GM23338 (cell line): ENCODE measurements at regions not wholly inside any gene's neighbourhood (a gene's known extent, or its start where the extent isn't known, plus 50 kb on each side); places are given as distances from the start of the nearest gene placed in this dataset.

Experiments
- ATAC-seq: fragments of 200-7000 bp; cut with Tn5 transposase; 3 replicates; pipeline ENCODE4 v1.9.1; 2020
- DNase-seq: peaks from one replicate; pipeline ENCODE4 v3.0.0-alpha.2; 2015; ENCODE audit warnings: low spot score
- H2AFZ ChIP-seq: fragments of 200-600 bp; sonication (generic); 2 replicates; pipeline ENCODE4 v1.8.0; 2016; ENCODE audit warnings: antibody characterized with exemption, mild to moderate bottlenecking, moderate library complexity
- H3F3A ChIP-seq: fragments of 200-600 bp; sonication (generic); replicated peaks from 2 replicates; pipeline ENCODE4 v1.8.0; 2017; ENCODE audit warnings: antibody characterized with exemption, mixed run types, low read depth
- H3K27ac ChIP-seq: fragments of 200-600 bp; sonication (generic); 2 replicates; pipeline ENCODE4 v1.6.1; 2016; ENCODE audit warnings: low read depth
- H3K27me3 ChIP-seq: fragments of 200-600 bp; sonication (generic); 2 replicates; pipeline ENCODE4 v1.8.0; 2016; ENCODE audit warnings: mild to moderate bottlenecking, mixed run types, moderate library complexity; ENCODE audit not compliant: insufficient read depth
- H3K36me3 ChIP-seq: fragments of 200-600 bp; sonication (generic); 2 replicates; pipeline ENCODE4 v1.8.0; 2016; ENCODE audit warnings: mild to moderate bottlenecking; ENCODE audit not compliant: insufficient read depth
- H3K4me1 ChIP-seq: fragments of 200-600 bp; sonication (generic); 2 replicates; pipeline ENCODE4 v1.8.0; 2016; ENCODE audit warnings: mild to moderate bottlenecking, moderate library complexity; ENCODE audit not compliant: insufficient read depth
- H3K4me2 ChIP-seq: fragments of 200-600 bp; sonication (generic); 2 replicates; pipeline ENCODE4 v1.7.1; 2017; ENCODE audit warnings: mixed run types
- H3K4me3 ChIP-seq: fragments of 200-600 bp; sonication (generic); 2 replicates; pipeline ENCODE4 v1.6.1; 2016; ENCODE audit warnings: mixed run types
- H3K79me2 ChIP-seq: fragments of 200-600 bp; sonication (generic); replicated peaks from 2 replicates; pipeline ENCODE4 v1.8.0; 2017; ENCODE audit warnings: mild to moderate bottlenecking; ENCODE audit not compliant: insufficient read depth
- H3K9me2 ChIP-seq: fragments of 200-600 bp; sonication (generic); 2 replicates; pipeline ENCODE4 v1.8.0; 2017; ENCODE audit not compliant: insufficient read depth
- H4K20me1 ChIP-seq: fragments of 200-600 bp; sonication (generic); replicated peaks from 2 replicates; pipeline ENCODE4 v1.8.0; 2017; ENCODE audit warnings: mild to moderate bottlenecking; ENCODE audit not compliant: insufficient read depth
- H3K27ac Mint-ChIP-seq: 2 replicates; pipeline ENCODE4 v1.8.0; 2020; ENCODE audit warnings: inconsistent platforms, mild to moderate bottlenecking, moderate library complexity, mixed read lengths
- H3K27me3 Mint-ChIP-seq: 3 replicates; pipeline ENCODE4 v1.8.0; 2022; ENCODE audit warnings: low read depth, mild to moderate bottlenecking, moderate library complexity, mixed read lengths, inconsistent platforms; ENCODE audit not compliant: insufficient read depth, poor library complexity
- H3K36me3 Mint-ChIP-seq: 3 replicates; pipeline ENCODE4 v1.8.0; 2021; ENCODE audit warnings: low read depth, mild to moderate bottlenecking, inconsistent platforms, moderate library complexity, mixed read lengths
- H3K4me1 Mint-ChIP-seq: 3 replicates; pipeline ENCODE4 v1.8.0; 2020; ENCODE audit warnings: mild to moderate bottlenecking, inconsistent platforms, mixed read lengths
- H3K4me3 Mint-ChIP-seq: 3 replicates; pipeline ENCODE4 v1.8.0; 2021; ENCODE audit warnings: moderate library complexity, mild to moderate bottlenecking, inconsistent platforms, mixed read lengths
- H3K9me3 Mint-ChIP-seq: 3 replicates; pipeline ENCODE4 v1.8.0; 2020; ENCODE audit warnings: moderate library complexity, mild to moderate bottlenecking, inconsistent platforms, mixed read lengths
- CREB1 ChIP-seq: fragments of 250-450 bp; sonication (Bioruptor Pico); IDR thresholded peaks from 2 replicates; pipeline ENCODE4 v1.5.0; 2020; ENCODE audit warnings: low read depth, mild to moderate bottlenecking, moderate library complexity
- ETS1 ChIP-seq: IDR thresholded peaks from 2 replicates; pipeline ENCODE4 v1.6.1; 2016; ENCODE audit warnings: antibody characterized with exemption
- EZH2 ChIP-seq: fragments of 200-600 bp; sonication (generic); IDR thresholded peaks from one replicate; pipeline ENCODE4 v1.8.0; 2017; ENCODE audit warnings: antibody characterized with exemption, mild to moderate bottlenecking, low read depth; ENCODE audit not compliant: unreplicated experiment
- JUNB ChIP-seq: IDR thresholded peaks from one replicate; pipeline ENCODE4 v1.6.1; 2016; ENCODE audit warnings: antibody characterized with exemption; ENCODE audit not compliant: unreplicated experiment
- NANOG ChIP-seq: IDR thresholded peaks from 2 replicates; pipeline ENCODE4 v1.6.1; 2016; ENCODE audit warnings: antibody characterized with exemption, borderline replicate concordance
- POLR2AphosphoS5 ChIP-seq: IDR thresholded peaks from 2 replicates; pipeline ENCODE4 v1.6.1; 2016; ENCODE audit warnings: antibody characterized with exemption, low read depth
- ZNF114 ChIP-seq: fragments of 250-450 bp; sonication (Bioruptor Pico); IDR thresholded peaks from 2 replicates; pipeline ENCODE4 v1.5.0; 2020; ENCODE audit warnings: mild to moderate bottlenecking, moderate library complexity
- TF ChIP-seq, protein P1 (sequence below): IDR thresholded peaks from one replicate; pipeline ENCODE4 v1.6.1; 2018; ENCODE audit warnings: antibody characterized with exemption; ENCODE audit not compliant: unreplicated experiment
- TF ChIP-seq, protein P2 (sequence below), 2 experiments: fragments of 200-600 bp in 1 of 2; sonication (generic) in 1 of 2; conservative IDR thresholded peaks; 2 replicates each; pipeline versions ENCODE4 v1.5.1 to v1.6.1; 2016 to 2017; ENCODE audit warnings: antibody characterized with exemption in 2 of 2, low read depth in 2 of 2, mild to moderate bottlenecking in 2 of 2, moderate library complexity in 1 of 2

- TF ChIP-seq, protein P1, sequence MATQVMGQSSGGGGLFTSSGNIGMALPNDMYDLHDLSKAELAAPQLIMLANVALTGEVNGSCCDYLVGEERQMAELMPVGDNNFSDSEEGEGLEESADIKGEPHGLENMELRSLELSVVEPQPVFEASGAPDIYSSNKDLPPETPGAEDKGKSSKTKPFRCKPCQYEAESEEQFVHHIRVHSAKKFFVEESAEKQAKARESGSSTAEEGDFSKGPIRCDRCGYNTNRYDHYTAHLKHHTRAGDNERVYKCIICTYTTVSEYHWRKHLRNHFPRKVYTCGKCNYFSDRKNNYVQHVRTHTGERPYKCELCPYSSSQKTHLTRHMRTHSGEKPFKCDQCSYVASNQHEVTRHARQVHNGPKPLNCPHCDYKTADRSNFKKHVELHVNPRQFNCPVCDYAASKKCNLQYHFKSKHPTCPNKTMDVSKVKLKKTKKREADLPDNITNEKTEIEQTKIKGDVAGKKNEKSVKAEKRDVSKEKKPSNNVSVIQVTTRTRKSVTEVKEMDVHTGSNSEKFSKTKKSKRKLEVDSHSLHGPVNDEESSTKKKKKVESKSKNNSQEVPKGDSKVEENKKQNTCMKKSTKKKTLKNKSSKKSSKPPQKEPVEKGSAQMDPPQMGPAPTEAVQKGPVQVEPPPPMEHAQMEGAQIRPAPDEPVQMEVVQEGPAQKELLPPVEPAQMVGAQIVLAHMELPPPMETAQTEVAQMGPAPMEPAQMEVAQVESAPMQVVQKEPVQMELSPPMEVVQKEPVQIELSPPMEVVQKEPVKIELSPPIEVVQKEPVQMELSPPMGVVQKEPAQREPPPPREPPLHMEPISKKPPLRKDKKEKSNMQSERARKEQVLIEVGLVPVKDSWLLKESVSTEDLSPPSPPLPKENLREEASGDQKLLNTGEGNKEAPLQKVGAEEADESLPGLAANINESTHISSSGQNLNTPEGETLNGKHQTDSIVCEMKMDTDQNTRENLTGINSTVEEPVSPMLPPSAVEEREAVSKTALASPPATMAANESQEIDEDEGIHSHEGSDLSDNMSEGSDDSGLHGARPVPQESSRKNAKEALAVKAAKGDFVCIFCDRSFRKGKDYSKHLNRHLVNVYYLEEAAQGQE = no peak
- TF ChIP-seq JUNB = no peak
Measured at GRCh38 chr4:126740687-126741086, 892.1 kb upstream of the INTU start (continued).

- no peak overlapping the region for H3K27ac Mint-ChIP-seq
- Histone ChIP-seq H3F3A (no peaks in the 10 kb centered on the region), H3K9me2 (peaks cover 3% of the 10 kb centered on the region; the same call in 1 of the 2 replicates), H3K79me2 (no peaks in the 10 kb centered on the region), H2AFZ (no peak overlapping the region), H3K27me3 (no peaks in the 10 kb centered on the region), H3K4me3 (no peak overlapping the region), H3K4me1 (no peaks in the 10 kb centered on the region), H3K36me3 (no peaks in the 10 kb centered on the region), H4K20me1 (no peaks in the 10 kb centered on the region), H3K4me2 (no peak overlapping the region), H3K27ac (no peak overlapping the region)
- H3K4me1 Mint-ChIP-seq = no peaks in the 10 kb centered on the region
- no peak overlapping the region for H3K4me3 Mint-ChIP-seq
- no peak for ATAC-seq
- DNase-seq = no peak
- H3K27me3 Mint-ChIP-seq = no peaks in the 10 kb centered on the region
- H3K36me3 Mint-ChIP-seq = no peaks in the 10 kb centered on the region
- peaks cover 10% of the 10 kb centered on the region; the same call in 2 of the 3 replicates for H3K9me3 Mint-ChIP-seq
- no peak for TF ChIP-seq POLR2AphosphoS5
- TF ChIP-seq ZNF114 (CRISPR knock-in tag) = no peak
- TF ChIP-seq ETS1 = no peak
- TF ChIP-seq NANOG = no peak
- TF ChIP-seq JUNB = no peak
- TF ChIP-seq CREB1 (CRISPR knock-in tag) = no peak
- TF ChIP-seq EZH2 = no peak
- TF ChIP-seq, protein P1 = no peak
- TF ChIP-seq, protein P2, sequence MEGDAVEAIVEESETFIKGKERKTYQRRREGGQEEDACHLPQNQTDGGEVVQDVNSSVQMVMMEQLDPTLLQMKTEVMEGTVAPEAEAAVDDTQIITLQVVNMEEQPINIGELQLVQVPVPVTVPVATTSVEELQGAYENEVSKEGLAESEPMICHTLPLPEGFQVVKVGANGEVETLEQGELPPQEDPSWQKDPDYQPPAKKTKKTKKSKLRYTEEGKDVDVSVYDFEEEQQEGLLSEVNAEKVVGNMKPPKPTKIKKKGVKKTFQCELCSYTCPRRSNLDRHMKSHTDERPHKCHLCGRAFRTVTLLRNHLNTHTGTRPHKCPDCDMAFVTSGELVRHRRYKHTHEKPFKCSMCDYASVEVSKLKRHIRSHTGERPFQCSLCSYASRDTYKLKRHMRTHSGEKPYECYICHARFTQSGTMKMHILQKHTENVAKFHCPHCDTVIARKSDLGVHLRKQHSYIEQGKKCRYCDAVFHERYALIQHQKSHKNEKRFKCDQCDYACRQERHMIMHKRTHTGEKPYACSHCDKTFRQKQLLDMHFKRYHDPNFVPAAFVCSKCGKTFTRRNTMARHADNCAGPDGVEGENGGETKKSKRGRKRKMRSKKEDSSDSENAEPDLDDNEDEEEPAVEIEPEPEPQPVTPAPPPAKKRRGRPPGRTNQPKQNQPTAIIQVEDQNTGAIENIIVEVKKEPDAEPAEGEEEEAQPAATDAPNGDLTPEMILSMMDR (conservative IDR thresholded peaks at IDR 0.05; ENCODE audit: low read depth in 2 of 2) = no peak
Measured at GRCh38 chr4:126742048-126742447, 890.7 kb upstream of the INTU start.
